HEK293 (cell line): ENCODE measurements at regions not wholly inside any gene's neighbourhood (a gene's known extent, or its start where the extent isn't known, plus 50 kb on each side); places are given as distances from the start of the nearest gene placed in this dataset.

Source experiments
- CTCF ChIA-PET: fragments of 350-600 bp; formaldehyde crosslinking; extraction: SDS; loops from one replicate; lab custom pipeline; 2021; ENCODE audit warnings: antibody characterized with exemption; lab: Yijun Ruan, JAX
- POLR2A ChIA-PET: fragments of 300-600 bp; formaldehyde crosslinking; extraction: SDS; loops from one replicate; lab custom pipeline; 2020; ENCODE audit warnings: antibody characterized with exemption, inconsistent platforms; lab: Yijun Ruan, JAX
- H3K27ac ChIP-seq: fragments of 200-500 bp; sonication (Bioruptor generic); 2 replicates; pipeline ENCODE4 v1.5.1; 2014; ENCODE audit warnings: low read depth, low read length, control low read depth, inconsistent platforms; ENCODE audit errors: extremely low read depth
- H3K36me3 ChIP-seq, 2 experiments: fragments of 200-500 bp in 1 of 2; sonication (Bioruptor generic) in 1 of 2; 1 replicate in 1 of 2; 2 replicates in 1 of 2; pipeline ENCODE4 v1.5.1; 2014 to 2017; ENCODE audit warnings: inconsistent platforms in 2 of 2, low read length in 2 of 2; ENCODE audit not compliant: control insufficient read depth in 2 of 2, insufficient read depth in 1 of 2
- H3K4me1 ChIP-seq: fragments of 200-500 bp; sonication (Bioruptor generic); 2 replicates; pipeline ENCODE4 v1.5.1; 2014; ENCODE audit warnings: mild to moderate bottlenecking, low read length, inconsistent platforms; ENCODE audit not compliant: control insufficient read depth, insufficient read depth
- H3K4me3 ChIP-seq: 2 replicates; pipeline ENCODE4 v1.5.1; 2011; ENCODE audit warnings: low read depth, mild to moderate bottlenecking, control low read depth, low read length, moderate library complexity
- H3K9me3 ChIP-seq: fragments of 200-500 bp; sonication (Bioruptor generic); 2 replicates; pipeline ENCODE4 v1.5.1; 2014; ENCODE audit warnings: low read depth, low read length, inconsistent platforms; ENCODE audit not compliant: control insufficient read depth, insufficient read depth
- EGR2 ChIP-seq: fragments of 450-650 bp; formaldehyde crosslinking; IDR thresholded peaks from 2 replicates; pipeline ENCODE4 v1.5.1; 2016; ENCODE audit warnings: low read depth, missing biosample characterization, missing genetic modification characterization
- GFI1B ChIP-seq: fragments of 450-650 bp; formaldehyde crosslinking; IDR thresholded peaks from 2 replicates; pipeline ENCODE4 v1.5.1; 2016; ENCODE audit warnings: missing biosample characterization, missing genetic modification characterization
- KLF16 ChIP-seq: fragments of 450-650 bp; formaldehyde crosslinking; IDR thresholded peaks from 2 replicates; pipeline ENCODE4 v1.5.1; 2017; ENCODE audit warnings: missing biosample characterization, missing genetic modification characterization
- MEIS1 ChIP-seq: sonication (generic); formaldehyde crosslinking; IDR thresholded peaks from 2 replicates; pipeline ENCODE4 v1.8.1; 2022; ENCODE audit warnings: missing genetic modification reagents, mild to moderate bottlenecking, borderline replicate concordance
- PRDM10 ChIP-seq: fragments of 450-650 bp; formaldehyde crosslinking; IDR thresholded peaks from 2 replicates; pipeline ENCODE4 v1.5.1; 2016; ENCODE audit warnings: missing biosample characterization, missing genetic modification characterization
- RBAK ChIP-seq: fragments of 450-650 bp; formaldehyde crosslinking; IDR thresholded peaks from 2 replicates; pipeline ENCODE4 v1.5.1; 2016; ENCODE audit warnings: missing biosample characterization, missing genetic modification characterization
- SETDB1 ChIP-seq: IDR thresholded peaks from one replicate; pipeline ENCODE4 v1.6.1; 2017; ENCODE audit warnings: mild to moderate bottlenecking, low read length, moderate library complexity, mixed read lengths; ENCODE audit not compliant: insufficient read length
- ZFHX2 ChIP-seq: fragments of 450-650 bp; formaldehyde crosslinking; conservative IDR thresholded peaks from 2 replicates; pipeline ENCODE4 v1.5.1; 2016; ENCODE audit warnings: missing biosample characterization, missing genetic modification characterization
- ZFP3 ChIP-seq: fragments of 450-650 bp; formaldehyde crosslinking; IDR thresholded peaks from 2 replicates; pipeline ENCODE4 v1.5.1; 2016; ENCODE audit warnings: low read depth, missing biosample characterization, missing genetic modification characterization
- ZNF133 ChIP-seq: fragments of 450-650 bp; formaldehyde crosslinking; IDR thresholded peaks from 2 replicates; pipeline ENCODE4 v1.5.1; 2016; ENCODE audit warnings: missing biosample characterization, missing genetic modification characterization
- ZNF174 ChIP-seq: fragments of 450-650 bp; formaldehyde crosslinking; IDR thresholded peaks from 2 replicates; pipeline ENCODE4 v1.5.0; 2017; ENCODE audit warnings: missing biosample characterization, mild to moderate bottlenecking, missing genetic modification characterization
- ZNF2 ChIP-seq: fragments of 450-650 bp; formaldehyde crosslinking; IDR thresholded peaks from 2 replicates; pipeline ENCODE4 v1.5.1; 2016; ENCODE audit warnings: missing biosample characterization, missing genetic modification characterization
- ZNF211 ChIP-seq: fragments of 450-650 bp; formaldehyde crosslinking; IDR thresholded peaks from 2 replicates; pipeline ENCODE4 v1.5.1; 2016; ENCODE audit warnings: low read depth, missing biosample characterization, missing genetic modification characterization
- ZNF24 ChIP-seq: fragments of 450-650 bp; formaldehyde crosslinking; IDR thresholded peaks from 2 replicates; pipeline ENCODE4 v1.5.1; 2016; ENCODE audit warnings: missing biosample characterization, missing genetic modification characterization
- ZNF292 ChIP-seq: fragments of 450-650 bp; formaldehyde crosslinking; IDR thresholded peaks from 2 replicates; pipeline ENCODE4 v1.5.1; 2016; ENCODE audit warnings: low read depth, missing biosample characterization, missing genetic modification characterization, borderline replicate concordance
- ZNF394 ChIP-seq: fragments of 450-650 bp; formaldehyde crosslinking; IDR thresholded peaks from 2 replicates; pipeline ENCODE4 v1.5.1; 2016; ENCODE audit warnings: missing biosample characterization, missing genetic modification characterization, mild to moderate bottlenecking, moderate library complexity, borderline replicate concordance
- ZNF473 ChIP-seq: fragments of 450-650 bp; formaldehyde crosslinking; IDR thresholded peaks from 2 replicates; pipeline ENCODE4 v1.5.1; 2017; ENCODE audit warnings: missing biosample characterization, missing genetic modification characterization
- ZNF596 ChIP-seq: fragments of 450-650 bp; IDR thresholded peaks from 2 replicates; pipeline ENCODE4 v1.5.0; 2018; ENCODE audit warnings: missing biosample characterization, mild to moderate bottlenecking, missing genetic modification characterization, moderate library complexity
- ZNF621 ChIP-seq: fragments of 450-650 bp; formaldehyde crosslinking; IDR thresholded peaks from 2 replicates; pipeline ENCODE4 v1.5.1; 2017; ENCODE audit warnings: missing biosample characterization, missing genetic modification characterization
- ZNF624 ChIP-seq: fragments of 450-650 bp; formaldehyde crosslinking; IDR thresholded peaks from 2 replicates; pipeline ENCODE4 v1.5.1; 2017; ENCODE audit warnings: missing biosample characterization, missing genetic modification characterization
- ZNF664 ChIP-seq: fragments of 450-650 bp; formaldehyde crosslinking; IDR thresholded peaks from 2 replicates; pipeline ENCODE4 v1.5.1; 2016; ENCODE audit warnings: missing biosample characterization, missing genetic modification characterization
- ZNF792 ChIP-seq: fragments of 450-650 bp; formaldehyde crosslinking; IDR thresholded peaks from 2 replicates; pipeline ENCODE4 v1.5.1; 2016; ENCODE audit warnings: missing biosample characterization, missing genetic modification characterization
- TF ChIP-seq, protein P1 (sequence below): fragments of 450-650 bp; formaldehyde crosslinking; IDR thresholded peaks from 2 replicates; pipeline ENCODE4 v1.5.1; 2016; ENCODE audit warnings: missing biosample characterization, missing genetic modification characterization, low read depth

- TF ChIP-seq ZNF24 (tag by site-specific recombination), result no peak
- CTCF ChIA-PET, result no interaction called here
- POLR2A ChIA-PET, result no interaction called here
These were observed 237.3 kb upstream of the NCAM1 start for GRCh38 chr11:112723676-112724495.

GRCh38 chr11:112724496-112724790 lies 236.8 kb upstream of the NCAM1 start:
- no peak overlapping the region for H3K27ac ChIP-seq
- H3K36me3 ChIP-seq, result no peaks in the 10 kb centered on the region
- CTCF ChIA-PET, result no interaction called here
- no peaks in the 10 kb centered on the region for H3K4me1 ChIP-seq
- POLR2A ChIA-PET, result no interaction called here
- TF ChIP-seq RBAK (tag by site-specific recombination) (no peak), ZNF473 (tag by site-specific recombination) (no peak), ZNF596 (tag by site-specific recombination) (no peak), GFI1B (tag by site-specific recombination) (no peak)
- H3K9me3 ChIP-seq, result no peaks in the 10 kb centered on the region
- H3K4me3 ChIP-seq, result no peak overlapping the region

More at GRCh38 chr11:112723676-112724495, 237.3 kb upstream of the NCAM1 start:
- H3K27ac ChIP-seq, result no peak overlapping the region
- no peaks in the 10 kb centered on the region for H3K9me3 ChIP-seq
- no peaks in the 10 kb centered on the region for H3K36me3 ChIP-seq
- no peaks in the 10 kb centered on the region for H3K4me1 ChIP-seq
- no peak overlapping the region for H3K4me3 ChIP-seq

DNA sequence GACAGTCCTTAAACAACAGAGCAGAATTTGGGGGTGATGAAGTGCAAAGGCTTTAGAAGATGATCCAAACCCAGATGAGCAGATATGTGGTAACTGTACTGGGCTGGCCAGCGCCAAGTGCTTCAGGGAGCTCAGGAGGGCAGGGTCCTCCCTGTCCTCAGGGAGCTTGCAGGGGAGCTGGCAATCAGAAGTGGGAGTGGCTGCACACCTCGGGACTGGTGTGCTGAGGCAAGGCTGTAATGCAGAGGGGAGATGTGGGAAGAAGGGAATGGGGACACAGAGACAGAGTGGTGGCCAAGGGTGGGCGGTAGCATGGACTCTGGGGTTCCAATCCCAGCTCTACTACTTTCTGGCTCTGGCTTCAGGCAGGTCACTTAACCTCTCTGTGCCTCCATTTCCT lies 235.6 kb upstream of the NCAM1 start:
- H3K4me1 ChIP-seq, result no peaks in the 10 kb centered on the region
- H3K27ac ChIP-seq, result no peak overlapping the region
- no peaks in the 10 kb centered on the region for H3K36me3 ChIP-seq
- TF ChIP-seq, protein P1, sequence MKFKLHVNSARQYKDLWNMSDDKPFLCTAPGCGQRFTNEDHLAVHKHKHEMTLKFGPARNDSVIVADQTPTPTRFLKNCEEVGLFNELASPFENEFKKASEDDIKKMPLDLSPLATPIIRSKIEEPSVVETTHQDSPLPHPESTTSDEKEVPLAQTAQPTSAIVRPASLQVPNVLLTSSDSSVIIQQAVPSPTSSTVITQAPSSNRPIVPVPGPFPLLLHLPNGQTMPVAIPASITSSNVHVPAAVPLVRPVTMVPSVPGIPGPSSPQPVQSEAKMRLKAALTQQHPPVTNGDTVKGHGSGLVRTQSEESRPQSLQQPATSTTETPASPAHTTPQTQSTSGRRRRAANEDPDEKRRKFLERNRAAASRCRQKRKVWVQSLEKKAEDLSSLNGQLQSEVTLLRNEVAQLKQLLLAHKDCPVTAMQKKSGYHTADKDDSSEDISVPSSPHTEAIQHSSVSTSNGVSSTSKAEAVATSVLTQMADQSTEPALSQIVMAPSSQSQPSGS (tag by site-specific recombination), result no peak
- TF ChIP-seq ZNF792 (tag by site-specific recombination), result no peak
- no peak for TF ChIP-seq ZFP3 (tag by site-specific recombination)
- TF ChIP-seq ZNF664 (tag by site-specific recombination), result no peak
- TF ChIP-seq ZNF292, result no peak
- no peak for TF ChIP-seq ZFHX2 (tag by site-specific recombination)
- no peak for TF ChIP-seq KLF16 (tag by site-specific recombination)
- no peak for TF ChIP-seq ZNF2 (tag by site-specific recombination)
- no peak for TF ChIP-seq SETDB1
- TF ChIP-seq MEIS1 (CRISPR knock-in tag), result no peak
- TF ChIP-seq ZNF394, result no peak
- TF ChIP-seq PRDM10 (tag by site-specific recombination), result no peak
- TF ChIP-seq ZNF133, result no peak
- TF ChIP-seq EGR2, result no peak
- TF ChIP-seq ZNF621 (tag by site-specific recombination), result no peak
- no peak for TF ChIP-seq ZNF174 (tag by site-specific recombination)
- no peak for TF ChIP-seq ZNF624
- TF ChIP-seq ZNF211 (tag by site-specific recombination), result no peak
- H3K4me3 ChIP-seq, result no peak overlapping the region
- POLR2A ChIA-PET, result interaction anchor here (0.7 kb wide), 1 partner anchor 29 kb away, joined by 4 read pairs; no protein-coding TSS in a partner anchor
- CTCF ChIA-PET, result interaction anchor here (0.5 kb wide), 1 partner anchor 245 kb away, joined by 3 read pairs; no protein-coding TSS in a partner anchor
- no peaks in the 10 kb centered on the region for H3K9me3 ChIP-seq
